ENCODE measurements at regions not wholly inside any gene's neighbourhood (a gene's known extent, or its start where the extent isn't known, plus 50 kb on each side); places are given as distances from the start of the nearest gene placed in this dataset.

DNA sequence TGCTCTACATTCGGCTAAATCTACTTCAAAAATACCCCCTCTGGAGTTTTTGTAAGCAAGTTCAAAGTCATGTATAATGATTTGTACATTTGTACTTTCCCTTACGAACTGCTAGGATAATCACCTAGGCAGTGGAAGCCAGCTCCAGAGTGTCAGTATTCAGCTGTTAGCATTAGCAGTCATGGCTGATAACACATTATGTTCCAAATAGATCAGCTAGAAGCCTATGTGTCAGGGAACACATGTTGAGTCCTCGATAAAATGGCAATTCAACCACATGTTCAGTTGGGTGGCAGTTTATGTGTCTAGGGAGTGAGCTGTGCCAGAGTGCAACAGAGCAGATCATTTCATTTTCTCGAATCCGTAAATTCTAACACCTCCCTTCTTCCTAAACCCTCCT, 65.8 kb upstream of the KRTAP11-1 start:
- Histone ChIP-seq H3K4me1 (no peaks in the 10 kb centered on the region), H3K27me3 (no peaks in the 10 kb centered on the region), H4K20me1 (no peaks in the 10 kb centered on the region), H3K9me3 (replicated peaks in 1 of 11) (no peaks in the 10 kb centered on the region), H3K36me3 (no peaks in the 10 kb centered on the region), H3K27ac (no peak overlapping the region), H3K4me2 (no peak overlapping the region), H3K9ac (no peak overlapping the region), H3K4me3 (no peak overlapping the region)
- TF ChIP-seq Cebpa-rat (IDR thresholded peaks at IDR 0.05) = no peak

DNA sequence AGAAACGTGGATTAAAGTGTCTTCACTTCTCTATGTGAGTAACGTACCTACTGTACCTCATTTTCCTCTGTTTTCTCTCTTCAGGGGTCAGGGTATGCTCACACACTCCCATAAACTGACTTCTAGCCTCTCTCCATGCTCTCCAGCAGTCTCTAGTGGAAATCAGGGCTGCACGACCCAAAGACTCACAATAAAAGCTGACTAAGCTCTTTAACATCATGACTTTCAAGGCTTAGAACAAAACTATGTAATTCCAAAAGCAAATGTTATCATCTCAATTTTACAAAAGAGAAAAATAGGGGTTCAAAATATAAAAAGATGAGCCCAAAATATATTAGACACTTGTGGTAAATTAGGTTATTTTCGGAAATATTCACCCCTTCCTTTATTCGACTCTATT, 62.5 kb upstream of the KRTAP11-1 start:
- Histone ChIP-seq H4K20me1 (no peaks in the 10 kb centered on the region), H3K9ac (no peak overlapping the region), H3K4me2 (no peak overlapping the region), H3K27ac (no peak overlapping the region), H3K27me3 (no peaks in the 10 kb centered on the region), H3K4me1 (no peaks in the 10 kb centered on the region), H3K9me3 (replicated peaks in 1 of 11) (no peaks in the 10 kb centered on the region), H3K36me3 (no peaks in the 10 kb centered on the region), H3K4me3 (no peak overlapping the region)
- no peak for TF ChIP-seq Cebpa-rat (IDR thresholded peaks at IDR 0.05)

DNA sequence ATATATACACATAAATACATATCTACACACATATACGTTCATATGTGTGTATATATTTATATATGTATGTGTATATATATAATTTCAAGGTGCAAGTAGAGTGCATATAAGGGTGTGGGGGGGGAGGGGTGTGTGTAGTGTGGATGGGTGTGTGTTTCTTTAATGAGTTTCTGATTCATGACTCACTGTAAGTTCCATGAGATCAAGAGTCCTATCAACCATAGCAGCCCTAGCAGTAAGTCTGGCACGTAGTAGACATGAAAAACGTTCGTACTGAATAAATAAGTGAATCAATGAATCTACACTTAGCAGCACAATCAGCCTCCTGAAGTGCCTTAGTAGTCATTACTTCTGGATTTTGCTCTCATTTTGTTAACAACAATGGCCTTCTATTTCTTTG, 61.9 kb upstream of the KRTAP11-1 start:
- no peak for TF ChIP-seq Cebpa-rat (IDR thresholded peaks at IDR 0.05)
- no peaks in the 10 kb centered on the region for H3K4me1 ChIP-seq
- peaks cover 0 to 4% (median 2%) of the 10 kb centered on the region in 11 experiments; a peak in 6 of 22 replicates for H3K9me3 ChIP-seq (replicated peaks in 1 of 11)
- H3K4me2 ChIP-seq = no peak overlapping the region
- no peaks in the 10 kb centered on the region for H4K20me1 ChIP-seq
- H3K27ac ChIP-seq = no peak overlapping the region
- no peak overlapping the region for H3K4me3 ChIP-seq
- no peaks in the 10 kb centered on the region for H3K36me3 ChIP-seq
- no peaks in the 10 kb centered on the region for H3K27me3 ChIP-seq
- no peak overlapping the region for H3K9ac ChIP-seq

DNA sequence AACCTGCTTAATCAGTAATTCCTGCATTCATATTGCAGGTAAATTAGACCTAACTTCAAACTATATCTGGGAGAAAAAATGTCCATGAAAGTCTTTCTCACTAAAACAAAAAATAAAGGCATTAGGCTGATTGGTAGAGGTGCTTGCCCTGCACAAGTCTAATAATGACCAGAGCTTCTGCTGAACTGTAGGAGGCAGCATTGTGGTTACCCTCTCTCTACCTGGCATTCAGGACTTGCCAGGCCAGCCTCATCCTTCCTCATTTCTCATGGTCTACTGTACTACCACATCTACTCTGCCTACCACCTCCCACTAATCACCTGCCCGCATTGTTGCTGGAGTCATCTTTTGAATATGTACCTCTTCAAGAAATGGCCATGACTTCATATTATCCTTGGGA, 60.8 kb upstream of the KRTAP11-1 start:
- Histone ChIP-seq H3K27me3 (no peaks in the 10 kb centered on the region), H3K36me3 (no peaks in the 10 kb centered on the region), H3K27ac (no peak overlapping the region), H4K20me1 (no peaks in the 10 kb centered on the region), H3K9me3 (replicated peaks in 1 of 11) (peaks cover 5 to 14% (median 12%) of the 10 kb centered on the region in 11 experiments; a peak in 17 of 22 replicates), H3K4me2 (no peak overlapping the region), H3K4me1 (no peaks in the 10 kb centered on the region), H3K4me3 (no peak overlapping the region), H3K9ac (no peak overlapping the region)
- no peak for TF ChIP-seq Cebpa-rat (IDR thresholded peaks at IDR 0.05)

DNA sequence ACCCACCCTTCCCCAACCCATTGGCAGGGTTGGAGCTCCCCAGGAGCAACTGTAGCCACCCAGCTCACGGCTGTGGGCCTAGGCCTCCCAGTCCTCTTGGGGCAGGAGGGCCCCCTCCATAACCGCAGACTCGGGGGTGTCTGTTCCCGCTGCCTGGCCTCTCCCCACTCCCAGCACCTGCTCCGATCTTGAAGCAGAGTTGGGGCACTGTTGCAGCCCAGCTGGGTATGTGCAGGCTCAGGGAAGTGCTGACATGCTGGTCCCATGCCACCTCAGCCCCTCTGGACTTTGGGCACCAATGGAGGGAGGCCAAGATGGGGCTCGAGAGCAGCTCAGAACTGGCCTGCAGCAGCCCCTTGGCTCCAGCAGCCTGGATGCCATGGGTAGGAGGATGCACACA, 54.8 kb upstream of the KRTAP11-1 start:
- no peak for TF ChIP-seq Cebpa-rat (IDR thresholded peaks at IDR 0.05)
- Histone ChIP-seq H3K4me3 (no peak overlapping the region), H3K9me3 (replicated peaks in 1 of 11) (peaks cover 25 to 42% (median 37%) of the 10 kb centered on the region in 11 experiments), H3K27ac (no peak overlapping the region), H3K27me3 (no peaks in the 10 kb centered on the region), H3K9ac (no peak overlapping the region), H3K36me3 (no peaks in the 10 kb centered on the region), H3K4me1 (no peaks in the 10 kb centered on the region), H3K4me2 (no peak overlapping the region), H4K20me1 (no peaks in the 10 kb centered on the region)

DNA sequence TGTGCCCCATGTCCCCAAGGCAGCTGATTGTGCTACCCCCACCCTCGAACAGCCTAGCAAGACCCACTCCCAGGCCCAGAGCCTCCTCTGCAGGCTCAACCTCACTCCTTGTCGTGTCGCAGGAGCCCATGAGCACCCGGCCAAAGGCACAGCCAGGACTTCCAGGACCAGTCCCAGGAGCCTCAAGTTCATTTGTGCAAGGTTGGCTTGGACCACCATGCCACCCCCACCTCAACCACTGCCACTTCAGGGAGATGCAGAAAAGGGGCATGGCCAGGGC, 54.4 kb upstream of the KRTAP11-1 start:
- Histone ChIP-seq H3K27me3 (no peaks in the 10 kb centered on the region), H3K4me1 (no peaks in the 10 kb centered on the region), H3K4me3 (no peak overlapping the region), H3K27ac (no peak overlapping the region), H3K36me3 (no peaks in the 10 kb centered on the region), H4K20me1 (no peaks in the 10 kb centered on the region), H3K9me3 (replicated peaks in 1 of 11) (peaks cover 25 to 42% (median 37%) of the 10 kb centered on the region in 11 experiments), H3K9ac (no peak overlapping the region), H3K4me2 (no peak overlapping the region)
- no peak for TF ChIP-seq Cebpa-rat (IDR thresholded peaks at IDR 0.05)

DNA sequence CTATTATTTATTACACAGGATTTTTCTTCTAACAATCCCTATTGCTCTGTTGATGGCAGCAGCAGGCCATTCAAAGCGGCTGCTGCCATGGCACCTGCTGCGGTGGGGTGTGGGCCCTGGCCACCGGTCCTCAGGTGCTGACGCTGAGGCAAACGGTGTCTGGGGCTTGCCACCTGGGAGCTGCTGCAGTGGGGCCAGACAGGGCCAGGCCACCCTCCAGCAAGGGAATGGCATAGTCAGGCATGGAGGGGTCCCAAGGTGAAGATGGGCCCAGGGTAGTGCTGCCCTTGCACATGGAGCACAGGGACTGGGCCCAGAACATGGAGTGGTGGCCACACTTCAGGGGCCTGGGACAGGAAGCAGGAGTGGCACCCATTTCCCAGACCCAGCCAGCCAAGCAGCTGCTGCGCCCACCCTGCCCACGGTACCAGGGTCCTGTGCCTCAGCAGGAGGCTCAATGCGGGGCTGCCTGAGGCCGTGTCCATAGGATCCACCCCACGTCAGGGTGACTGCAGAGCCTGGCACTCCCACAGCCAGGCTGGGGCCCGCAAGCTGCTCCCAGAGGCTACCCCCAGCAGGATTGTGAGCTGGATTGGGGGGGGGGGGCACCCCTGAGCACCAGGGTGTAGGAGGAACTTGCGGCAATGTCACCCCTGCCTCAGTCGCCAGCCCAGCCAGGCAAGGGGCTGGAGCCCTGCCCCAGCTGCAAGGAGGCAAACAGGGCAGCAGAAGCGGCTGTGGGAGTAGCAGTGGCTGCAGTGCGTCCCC, 53.9 kb upstream of the KRTAP11-1 start:
- no peaks in the 10 kb centered on the region for H3K27me3 ChIP-seq
- H3K9ac ChIP-seq = no peak overlapping the region
- H3K4me3 ChIP-seq = no peak overlapping the region
- H3K4me1 ChIP-seq = no peaks in the 10 kb centered on the region
- TF ChIP-seq Cebpa-rat (IDR thresholded peaks at IDR 0.05) = no peak
- no peak overlapping the region for H3K4me2 ChIP-seq
- no peaks in the 10 kb centered on the region for H4K20me1 ChIP-seq
- H3K36me3 ChIP-seq = no peaks in the 10 kb centered on the region
- no peak overlapping the region for H3K27ac ChIP-seq
- H3K9me3 ChIP-seq (replicated peaks in 1 of 11) = peaks cover 25 to 42% (median 37%) of the 10 kb centered on the region in 11 experiments

DNA sequence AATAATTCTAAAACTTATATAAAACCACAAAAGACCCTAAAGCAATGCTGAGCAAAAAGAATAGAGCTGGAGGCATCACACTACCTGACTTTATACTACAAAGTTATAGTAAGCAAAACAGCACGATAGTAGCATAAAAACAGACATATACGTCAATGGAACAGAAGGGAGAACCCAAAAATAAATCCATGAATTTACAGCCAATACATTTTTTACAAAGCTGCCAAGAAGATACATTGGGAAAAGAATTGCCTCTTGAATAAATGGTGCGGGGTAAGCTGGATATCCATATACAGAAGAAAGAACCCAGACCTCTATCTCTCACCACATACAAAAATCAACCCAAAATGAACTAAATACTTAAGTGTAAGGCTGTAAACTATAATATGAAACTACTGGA, 51.3 kb upstream of the KRTAP11-1 start:
- no peaks in the 10 kb centered on the region for H3K36me3 ChIP-seq
- no peak overlapping the region for H3K27ac ChIP-seq
- H4K20me1 ChIP-seq = no peaks in the 10 kb centered on the region
- TF ChIP-seq Cebpa-rat (IDR thresholded peaks at IDR 0.05) = no peak
- no peak overlapping the region for H3K4me2 ChIP-seq
- no peaks in the 10 kb centered on the region for H3K4me1 ChIP-seq
- H3K27me3 ChIP-seq = no peaks in the 10 kb centered on the region
- H3K9ac ChIP-seq = no peak overlapping the region
- H3K4me3 ChIP-seq = no peak overlapping the region
- H3K9me3 ChIP-seq (replicated peaks in 1 of 11) = peaks cover 24 to 39% (median 30%) of the 10 kb centered on the region in 11 experiments

Data from BLaER1 treated with 17β-estradiol and CSF1 and Interleukin-3, amounts not matched to agents 10 nM and 100 nM (cell line).